DND-41 (cell line): ENCODE measurements at regions not wholly inside any gene's neighbourhood (a gene's known extent, or its start where the extent isn't known, plus 50 kb on each side); places are given as distances from the start of the nearest gene placed in this dataset.

ENCODE experiments used
- ATAC-seq: fragments of 200-7000 bp; cut with Tn5 transposase; 3 replicates; pipeline ENCODE4 v1.9.1; 2021; ENCODE audit warnings: low read depth; ENCODE audit not compliant: insufficient read depth
- DNase-seq: peaks from one replicate; pipeline ENCODE4 v3.0.0-alpha.2; 2020
- H2AFZ ChIP-seq: 2 replicates; pipeline ENCODE4 v1.6.0; 2012; ENCODE audit warnings: low read depth, low read length
- H3K27ac ChIP-seq: 2 replicates; pipeline ENCODE4 v1.5.1; 2012; ENCODE audit warnings: low read length, inconsistent platforms
- H3K27me3 ChIP-seq: fragments of 200-600 bp; sonication (generic); 2 replicates; pipeline ENCODE4 v1.6.0; 2012; ENCODE audit warnings: low read length, mild to moderate bottlenecking, inconsistent platforms; ENCODE audit not compliant: insufficient read depth, poor library complexity
- H3K36me3 ChIP-seq: 2 replicates; pipeline ENCODE4 v1.5.1; 2012; ENCODE audit warnings: low read length, inconsistent platforms; ENCODE audit not compliant: insufficient read depth
- H3K4me1 ChIP-seq: 2 replicates; pipeline ENCODE4 v1.5.1; 2012; ENCODE audit warnings: mild to moderate bottlenecking, low read length; ENCODE audit not compliant: insufficient read depth
- H3K4me2 ChIP-seq: 2 replicates; pipeline ENCODE4 v1.6.0; 2012; ENCODE audit warnings: mild to moderate bottlenecking, moderate library complexity, low read length, inconsistent platforms; ENCODE audit not compliant: insufficient read depth
- H3K4me3 ChIP-seq, 2 experiments: fragments of 200-600 bp in 1 of 2; shearing (Covaris generic) in 1 of 2; 2 replicates each; pipeline ENCODE4 v1.5.1; 2012 to 2016; ENCODE audit warnings: inconsistent platforms in 2 of 2, low read length in 2 of 2, mild to moderate bottlenecking in 2 of 2, low read depth in 1 of 2, moderate library complexity in 1 of 2
- H3K79me2 ChIP-seq: 2 replicates; pipeline ENCODE4 v1.6.0; 2012; ENCODE audit warnings: low read length, inconsistent platforms; ENCODE audit not compliant: insufficient read depth
- H3K9ac ChIP-seq: 2 replicates; pipeline ENCODE4 v1.6.0; 2012; ENCODE audit warnings: low read depth, mild to moderate bottlenecking, inconsistent platforms, low read length, moderate library complexity
- H3K9me3 ChIP-seq: 2 replicates; pipeline ENCODE4 v1.5.1; 2012; ENCODE audit warnings: low read length, moderate library complexity, mild to moderate bottlenecking, inconsistent platforms; ENCODE audit not compliant: insufficient read depth, severe bottlenecking
- H4K20me1 ChIP-seq: 2 replicates; pipeline ENCODE4 v1.6.0; 2012; ENCODE audit warnings: low read length; ENCODE audit not compliant: insufficient read depth
- EZH2 ChIP-seq: IDR thresholded peaks from 3 replicates; pipeline ENCODE4 v1.6.1; 2012; ENCODE audit warnings: borderline replicate concordance, low read depth, mild to moderate bottlenecking, moderate library complexity, low read length, inconsistent platforms; ENCODE audit not compliant: severe bottlenecking
- TF ChIP-seq, protein P1 (sequence below): IDR thresholded peaks from 2 replicates; pipeline ENCODE4 v1.5.1; 2012; ENCODE audit warnings: borderline replicate concordance, low read length, moderate library complexity, mild to moderate bottlenecking; ENCODE audit not compliant: poor library complexity, severe bottlenecking; ENCODE audit errors: extremely low read depth

DNA sequence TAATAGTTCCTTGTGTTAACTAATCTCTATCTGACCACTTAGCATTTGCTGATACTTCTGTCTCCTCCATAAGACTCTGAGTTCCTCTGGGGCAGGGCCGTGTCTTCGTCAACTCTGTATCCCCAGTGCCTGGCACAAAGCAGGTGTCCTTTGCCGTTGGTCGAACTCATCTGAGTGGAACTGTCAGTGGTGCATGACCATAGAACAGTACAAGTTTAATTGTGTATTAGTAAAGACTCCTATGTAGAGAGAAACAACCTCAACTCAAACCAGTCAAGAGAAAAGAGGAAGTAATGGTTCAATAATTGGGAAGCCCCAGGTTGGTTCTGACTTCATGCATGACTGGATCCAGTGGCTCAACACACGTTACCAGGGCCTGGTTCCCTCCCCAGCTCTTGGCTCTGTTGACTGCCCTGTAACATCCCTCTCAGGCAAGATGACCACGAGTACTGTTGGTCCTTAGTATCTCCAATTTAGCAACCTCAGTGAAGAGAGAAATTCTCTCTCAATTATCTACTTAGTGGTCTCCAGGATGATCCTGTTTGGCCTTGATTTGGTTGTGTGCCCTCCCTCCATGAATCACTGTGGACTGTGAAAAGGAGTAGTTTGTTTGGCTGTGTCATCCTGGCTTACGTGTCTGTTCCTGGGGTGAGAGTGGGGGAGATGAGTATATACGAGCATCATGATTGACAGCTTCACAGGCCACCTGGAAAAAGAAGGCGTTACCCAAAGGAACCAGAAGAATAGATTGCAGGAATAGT, 58.5 kb upstream of the MSH6 start:
- H3K9me3 ChIP-seq, result no peaks in the 10 kb centered on the region
- no peak overlapping the region for H3K4me3 ChIP-seq
- no peak overlapping the region for H3K9ac ChIP-seq
- no peaks in the 10 kb centered on the region for H3K36me3 ChIP-seq
- ATAC-seq (no peak), DNase-seq (no peak)
- no peak overlapping the region for H2AFZ ChIP-seq
- TF ChIP-seq, protein P1, sequence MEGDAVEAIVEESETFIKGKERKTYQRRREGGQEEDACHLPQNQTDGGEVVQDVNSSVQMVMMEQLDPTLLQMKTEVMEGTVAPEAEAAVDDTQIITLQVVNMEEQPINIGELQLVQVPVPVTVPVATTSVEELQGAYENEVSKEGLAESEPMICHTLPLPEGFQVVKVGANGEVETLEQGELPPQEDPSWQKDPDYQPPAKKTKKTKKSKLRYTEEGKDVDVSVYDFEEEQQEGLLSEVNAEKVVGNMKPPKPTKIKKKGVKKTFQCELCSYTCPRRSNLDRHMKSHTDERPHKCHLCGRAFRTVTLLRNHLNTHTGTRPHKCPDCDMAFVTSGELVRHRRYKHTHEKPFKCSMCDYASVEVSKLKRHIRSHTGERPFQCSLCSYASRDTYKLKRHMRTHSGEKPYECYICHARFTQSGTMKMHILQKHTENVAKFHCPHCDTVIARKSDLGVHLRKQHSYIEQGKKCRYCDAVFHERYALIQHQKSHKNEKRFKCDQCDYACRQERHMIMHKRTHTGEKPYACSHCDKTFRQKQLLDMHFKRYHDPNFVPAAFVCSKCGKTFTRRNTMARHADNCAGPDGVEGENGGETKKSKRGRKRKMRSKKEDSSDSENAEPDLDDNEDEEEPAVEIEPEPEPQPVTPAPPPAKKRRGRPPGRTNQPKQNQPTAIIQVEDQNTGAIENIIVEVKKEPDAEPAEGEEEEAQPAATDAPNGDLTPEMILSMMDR, result no peak
- TF ChIP-seq EZH2, result no peak
- H3K79me2 ChIP-seq, result no peaks in the 10 kb centered on the region
- no peaks in the 10 kb centered on the region for H3K4me1 ChIP-seq
- H3K4me2 ChIP-seq, result no peak overlapping the region
- H3K27ac ChIP-seq, result no peak overlapping the region
- no peaks in the 10 kb centered on the region for H4K20me1 ChIP-seq
- H3K27me3 ChIP-seq, result no peaks in the 10 kb centered on the region

DNA sequence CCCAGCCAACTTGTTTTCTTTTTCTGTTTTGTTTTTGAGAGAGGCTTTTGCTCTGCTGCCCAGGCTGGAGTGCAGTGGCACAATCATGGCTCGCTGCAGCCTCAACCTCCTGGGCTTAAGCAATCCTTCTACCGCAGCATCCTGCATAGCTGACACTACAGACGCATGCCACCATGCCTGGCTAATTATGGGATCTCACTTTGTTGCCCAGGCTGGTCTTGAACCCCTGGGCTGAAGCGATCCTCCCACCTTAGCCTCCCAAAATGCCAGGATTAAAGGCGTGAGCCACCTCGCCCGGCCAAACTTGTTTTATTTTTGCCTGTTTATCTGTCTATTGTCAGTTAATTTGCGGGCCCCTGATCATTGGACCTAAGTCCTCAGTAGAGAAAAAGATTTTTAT, 61.6 kb upstream of the MSH6 start:
- no peak overlapping the region for H2AFZ ChIP-seq
- no peak overlapping the region for H3K9ac ChIP-seq
- TF ChIP-seq, protein P1, result no peak
- no peak for TF ChIP-seq EZH2
- DNase-seq (no peak), ATAC-seq (no peak)
- no peaks in the 10 kb centered on the region for H3K79me2 ChIP-seq
- H3K27me3 ChIP-seq, result no peaks in the 10 kb centered on the region
- H3K9me3 ChIP-seq, result no peaks in the 10 kb centered on the region
- H3K27ac ChIP-seq, result no peak overlapping the region
- no peaks in the 10 kb centered on the region for H3K36me3 ChIP-seq
- no peaks in the 10 kb centered on the region for H4K20me1 ChIP-seq
- no peaks in the 10 kb centered on the region for H3K4me1 ChIP-seq
- no peak overlapping the region for H3K4me2 ChIP-seq
- H3K4me3 ChIP-seq, result no peak overlapping the region

DNA sequence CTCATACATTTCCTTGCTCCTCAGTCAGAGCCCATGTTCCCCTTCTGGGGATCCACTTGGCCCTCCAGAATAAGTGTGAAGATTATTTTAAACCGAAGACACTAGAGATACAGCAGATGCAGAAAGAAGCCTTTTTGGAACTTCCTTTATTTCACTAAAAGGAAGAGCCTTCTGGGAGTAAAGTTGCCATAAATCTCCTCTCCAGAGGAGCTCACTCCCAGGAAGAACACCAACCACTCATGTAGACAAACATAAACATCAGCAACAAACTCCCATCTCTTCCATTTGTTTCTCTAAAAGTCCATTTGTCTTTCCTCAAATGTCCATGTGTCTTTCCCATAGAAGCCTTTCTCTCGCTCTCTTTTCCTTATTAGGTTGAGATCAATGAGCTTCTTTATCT, 62.4 kb upstream of the MSH6 start:
- H3K79me2 ChIP-seq, result no peaks in the 10 kb centered on the region
- no peaks in the 10 kb centered on the region for H3K27me3 ChIP-seq
- no peaks in the 10 kb centered on the region for H3K36me3 ChIP-seq
- H3K9me3 ChIP-seq, result no peaks in the 10 kb centered on the region
- H3K4me3 ChIP-seq, result no peak overlapping the region
- H3K27ac ChIP-seq, result no peak overlapping the region
- no peaks in the 10 kb centered on the region for H4K20me1 ChIP-seq
- H3K4me2 ChIP-seq, result no peak overlapping the region
- no peak for ATAC-seq
- TF ChIP-seq EZH2, result no peak
- TF ChIP-seq, protein P1, result no peak
- H3K4me1 ChIP-seq, result no peaks in the 10 kb centered on the region
- DNase-seq, result no peak
- no peak overlapping the region for H3K9ac ChIP-seq
- no peak overlapping the region for H2AFZ ChIP-seq

DNA sequence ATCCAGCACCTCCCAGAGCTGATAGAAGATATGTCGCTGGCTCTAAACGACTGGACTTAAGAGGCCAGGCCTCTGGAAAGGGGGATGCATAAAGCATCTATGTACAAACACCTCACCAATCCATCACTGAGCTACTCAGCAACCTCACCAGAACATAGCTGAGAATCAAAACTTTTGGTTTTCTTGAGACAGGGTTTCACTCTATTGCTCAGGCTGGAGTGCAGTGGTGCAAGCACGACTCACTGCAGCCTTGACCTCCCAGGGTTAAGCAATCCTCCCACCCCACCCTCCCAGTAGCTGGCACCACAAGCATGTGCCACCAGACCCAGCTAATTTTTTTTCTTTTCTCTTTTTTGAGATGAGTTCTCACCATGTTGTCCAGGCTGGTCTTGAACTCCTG, 62.9 kb upstream of the MSH6 start:
- no peak overlapping the region for H3K4me3 ChIP-seq
- no peak overlapping the region for H3K4me2 ChIP-seq
- no peak overlapping the region for H2AFZ ChIP-seq
- ATAC-seq (no peak), DNase-seq (no peak)
- no peaks in the 10 kb centered on the region for H3K27me3 ChIP-seq
- H4K20me1 ChIP-seq, result no peaks in the 10 kb centered on the region
- H3K4me1 ChIP-seq, result no peaks in the 10 kb centered on the region
- no peak overlapping the region for H3K9ac ChIP-seq
- H3K79me2 ChIP-seq, result no peaks in the 10 kb centered on the region
- no peak overlapping the region for H3K27ac ChIP-seq
- H3K36me3 ChIP-seq, result no peaks in the 10 kb centered on the region
- H3K9me3 ChIP-seq, result no peaks in the 10 kb centered on the region
- TF ChIP-seq, protein P1, result no peak
- no peak for TF ChIP-seq EZH2
